ENCODE measurements at regions not wholly inside any gene's neighbourhood (a gene's known extent, or its start where the extent isn't known, plus 50 kb on each side); places are given as distances from the start of the nearest gene placed in this dataset.
"Not testable (repeated sequence)": the region's sequence is repeated elsewhere in the genome, so short reads cannot be mapped to it uniquely, and the experiment has no call there.

DNA sequence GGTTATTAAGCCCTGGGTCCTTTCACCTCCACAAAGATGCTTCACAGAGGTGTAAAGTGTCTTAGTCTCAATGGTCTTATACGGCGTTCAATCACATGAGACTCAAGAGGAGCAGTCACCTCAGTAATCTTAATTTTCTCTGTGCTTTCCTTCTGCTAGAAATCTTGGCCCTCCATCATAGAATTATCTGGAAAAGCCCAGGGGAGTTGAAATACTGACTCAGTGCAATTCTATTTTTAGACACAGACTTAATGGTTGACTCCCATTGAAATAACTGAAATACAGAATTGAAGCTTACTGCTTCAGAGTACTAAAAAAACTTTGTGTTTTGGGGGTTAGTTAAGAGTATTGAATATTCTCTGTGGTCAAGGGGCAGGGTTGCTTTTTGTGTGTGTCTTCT is 94.5 kb upstream of the IL15 start:
- no peak for DNase-seq

DNA sequence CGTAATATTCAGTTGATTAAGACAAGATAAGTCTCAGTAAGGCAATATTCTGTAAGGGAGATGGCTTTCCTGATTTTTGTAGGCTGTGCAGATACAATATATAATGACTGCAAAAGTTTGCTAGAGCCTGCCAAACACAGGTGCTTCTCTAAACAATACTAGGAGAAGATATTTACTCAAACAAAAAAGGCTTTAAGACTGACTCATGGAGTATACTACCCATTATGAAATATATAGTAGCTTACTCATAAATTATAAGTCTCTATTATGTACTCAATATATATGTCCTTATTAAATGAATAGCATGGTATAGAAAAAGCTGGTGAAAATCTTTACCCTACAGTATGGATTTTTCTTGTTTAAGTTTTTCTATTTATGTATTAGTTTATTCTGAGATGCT is 93.2 kb upstream of the IL15 start:
- DNase-seq: no peak

DNA sequence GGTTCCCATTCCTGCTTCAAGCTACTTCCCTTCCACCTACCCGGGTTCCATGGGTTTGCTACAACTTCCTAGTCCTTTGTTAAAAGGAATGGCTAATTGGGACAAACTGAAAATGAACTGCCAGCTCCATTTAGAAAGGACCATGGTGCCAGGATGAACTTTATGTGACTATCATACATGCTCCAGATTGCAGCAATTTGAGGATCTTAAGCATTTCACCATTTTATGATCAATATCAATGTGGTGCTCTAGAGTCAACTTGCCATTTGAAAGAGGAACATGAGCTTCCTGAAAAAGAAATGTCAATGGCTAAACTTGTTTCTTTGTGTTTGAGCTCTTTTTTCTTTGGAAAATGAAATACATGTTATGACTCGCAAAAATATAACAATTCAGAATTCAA is 92.7 kb upstream of the IL15 start:
- DNase-seq: no peak

DNA sequence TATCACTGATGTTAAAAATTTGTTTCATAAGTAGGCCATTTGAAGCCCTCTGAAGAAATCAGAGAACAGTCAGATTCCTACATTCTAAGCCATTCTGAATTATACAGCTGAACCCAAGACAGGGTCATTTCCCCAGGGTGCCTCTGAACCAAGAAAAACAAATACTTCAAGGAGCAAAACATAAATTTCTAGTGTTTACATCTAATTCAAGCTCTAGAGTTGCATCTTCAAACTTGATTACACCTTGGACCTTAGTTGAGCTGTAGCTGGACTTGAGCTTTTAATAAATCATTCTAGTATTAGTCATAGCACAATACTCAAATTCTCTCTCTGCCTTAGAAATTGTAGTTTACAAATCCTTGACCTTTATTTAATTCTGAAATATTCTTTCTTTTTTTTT is 87.6 kb upstream of the IL15 start:
- DNase-seq: no peak

DNA sequence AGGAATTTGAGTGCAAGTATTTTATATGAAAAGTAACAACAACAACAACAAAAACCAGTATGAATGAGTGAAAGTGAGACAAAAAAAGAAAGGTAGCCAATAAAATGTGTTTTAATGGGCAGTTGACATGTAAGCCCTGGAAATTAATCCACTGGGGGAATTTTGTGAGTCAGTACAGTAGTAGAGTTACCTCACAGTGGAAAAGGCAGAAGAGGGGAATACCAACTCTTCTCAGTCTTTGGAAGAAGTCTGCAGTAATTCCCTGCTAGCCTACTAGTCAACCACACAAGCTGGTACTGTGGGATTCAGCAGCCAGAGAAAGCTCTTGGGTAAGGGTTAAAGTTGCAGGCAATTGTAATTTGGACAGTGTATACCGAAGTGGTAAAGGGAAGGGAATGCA is 76.3 kb upstream of the IL15 start:
- DNase-seq: no peak

DNA sequence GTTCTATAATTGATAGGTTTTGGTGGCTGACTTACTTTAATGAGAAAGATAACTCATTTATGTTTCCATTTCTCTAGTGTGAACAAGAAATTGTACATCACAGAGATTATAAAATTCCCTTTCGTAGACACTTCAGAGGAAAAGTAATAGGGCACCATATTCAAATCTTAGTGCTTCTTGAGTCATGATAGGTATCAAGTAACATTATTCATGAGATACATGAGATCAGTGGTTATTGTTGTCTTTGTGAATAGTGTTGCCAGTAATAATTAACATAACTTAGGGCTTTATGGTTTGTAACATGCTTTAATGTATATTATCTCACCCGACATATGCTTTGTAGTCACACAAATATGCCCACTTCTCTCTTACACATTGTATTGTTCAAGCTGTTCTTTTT is 73.7 kb upstream of the IL15 start:
- no peak for DNase-seq

DNA sequence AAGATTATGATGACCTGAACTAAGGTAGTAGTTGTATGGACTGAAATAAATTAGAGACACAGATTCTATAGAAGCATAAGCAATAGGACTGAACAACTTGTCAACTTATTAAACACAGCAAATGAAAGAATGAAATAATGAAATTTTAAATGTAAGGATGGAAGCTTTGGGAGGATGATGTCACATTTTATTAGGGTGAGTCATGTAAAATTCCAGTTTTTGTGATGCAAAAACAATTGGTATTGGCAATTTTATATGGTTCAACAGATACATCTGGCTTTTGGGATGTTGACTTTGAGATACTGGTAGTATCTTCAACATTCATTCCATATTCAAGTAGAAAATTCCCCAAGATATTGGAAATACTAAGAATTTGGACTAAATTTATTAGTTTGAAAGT is 72.7 kb upstream of the IL15 start:
- DNase-seq: no peak

DNA sequence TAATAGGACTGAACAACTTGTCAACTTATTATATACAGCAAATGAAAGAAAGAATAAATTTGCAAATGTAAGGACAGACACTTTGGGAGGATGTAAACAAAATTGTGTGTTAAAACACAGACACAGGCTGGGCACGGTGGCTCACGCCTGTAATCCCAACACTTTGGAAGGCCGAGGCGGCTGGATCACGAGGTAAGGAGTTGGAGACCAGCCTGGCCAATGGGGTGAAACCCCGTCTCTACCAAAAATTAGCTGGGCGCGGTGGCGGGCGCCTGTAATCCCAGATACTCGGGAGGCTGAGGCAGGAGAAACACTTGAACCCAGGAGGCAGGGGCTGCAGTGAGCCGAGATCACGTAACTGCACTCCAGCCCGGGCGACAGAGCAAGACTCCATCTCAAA is 71.4 kb upstream of the IL15 start:
- not testable (repeated sequence) for DNase-seq

DNA sequence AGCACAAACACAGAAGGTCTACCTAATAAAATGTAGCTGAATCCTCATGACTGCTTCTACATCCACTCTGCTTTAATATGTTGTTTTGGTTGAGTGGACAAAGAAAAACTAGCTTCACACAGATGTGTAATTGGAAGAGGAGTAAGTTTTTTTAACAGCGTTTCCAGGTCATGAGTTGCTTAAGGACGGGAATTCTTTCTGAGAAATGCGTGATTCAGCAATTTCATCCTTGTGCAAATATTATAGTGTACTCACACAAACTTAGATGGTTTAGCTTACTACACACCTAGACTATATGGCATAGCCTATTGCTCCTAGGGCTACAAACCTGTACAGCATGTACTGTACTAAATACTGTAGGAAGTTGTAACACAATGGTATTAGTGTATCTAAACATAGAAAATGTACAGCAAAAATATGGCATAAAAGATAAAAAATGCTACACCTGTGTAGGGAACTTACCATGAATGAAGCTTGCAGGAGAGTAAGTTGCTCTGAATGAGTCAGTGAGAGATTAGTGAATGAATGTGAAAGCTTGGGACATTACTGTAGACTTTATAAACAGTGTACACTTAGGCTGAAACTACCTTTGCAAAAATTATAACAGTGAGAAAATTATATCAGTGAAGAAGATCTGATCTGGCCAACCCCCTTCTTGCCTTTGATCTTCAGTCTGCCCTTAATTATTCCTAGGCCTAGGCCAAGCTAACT is 70.8 kb upstream of the IL15 start:
- DNase-seq: no peak

DNA sequence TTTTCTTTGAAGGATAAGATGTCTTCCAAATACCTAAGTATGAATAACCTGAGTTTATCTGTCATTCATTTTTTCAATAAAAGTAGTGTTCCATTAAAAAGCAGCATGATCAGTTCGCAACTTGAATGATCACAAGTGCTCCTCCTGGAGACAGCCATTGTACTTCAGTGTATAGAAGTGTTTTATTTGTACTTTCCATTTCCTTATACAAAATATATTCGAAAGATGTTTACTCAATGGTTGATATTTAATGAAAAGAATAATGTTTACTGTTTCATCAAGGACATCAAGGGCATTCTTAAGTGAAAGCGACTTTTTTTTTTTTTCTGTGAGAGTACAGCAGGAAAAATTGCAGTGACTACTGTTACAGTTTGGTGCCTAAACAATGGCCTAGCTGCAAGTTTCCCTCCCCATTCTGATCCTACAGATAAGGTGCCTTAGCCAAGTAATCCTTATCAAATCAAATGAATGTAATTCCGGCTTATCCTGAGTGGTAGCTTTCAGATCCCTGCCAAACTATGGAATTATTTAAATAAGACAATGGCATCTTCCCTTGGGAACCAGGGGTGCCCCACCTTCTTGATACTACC is 69.0 kb upstream of the IL15 start:
- DNase-seq: no peak

DNA sequence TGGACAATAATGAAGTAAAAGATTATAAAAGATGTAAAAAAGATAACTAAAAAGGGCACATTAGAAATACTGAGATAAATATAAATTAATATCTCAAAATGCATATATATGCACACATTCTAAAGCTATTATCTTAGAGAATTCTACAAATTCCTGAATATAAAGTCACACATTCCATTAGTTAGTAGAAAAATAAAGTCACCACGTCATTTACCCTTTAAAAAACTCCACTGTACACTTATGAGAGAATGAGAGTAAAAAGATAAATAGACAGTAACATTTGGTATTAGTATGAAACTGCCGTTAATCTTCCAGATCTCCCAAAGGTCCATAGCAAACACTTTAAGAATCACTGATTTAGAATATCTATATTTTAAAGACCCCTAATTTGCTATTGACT is 67.2 kb upstream of the IL15 start:
- no peak for DNase-seq

DNA sequence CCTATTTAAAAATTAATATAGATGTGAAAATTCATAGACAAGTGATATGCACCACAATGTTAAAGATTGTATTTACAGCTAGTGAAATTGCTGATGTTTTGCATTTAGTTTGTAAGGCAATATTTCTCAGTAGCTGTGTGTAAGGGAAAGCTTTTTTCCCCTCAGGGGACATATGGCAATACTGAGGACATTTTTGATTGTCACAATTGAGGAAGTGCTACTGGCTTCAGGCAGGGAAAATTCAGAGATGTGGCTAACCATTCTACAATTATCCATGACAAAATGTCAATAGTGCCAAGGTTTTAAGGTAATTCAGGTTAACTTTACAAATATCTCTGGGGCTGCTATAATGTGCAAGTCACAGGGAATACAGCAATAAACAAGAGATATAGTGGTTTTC is 66.1 kb upstream of the IL15 start:
- no peak for DNase-seq

DNA sequence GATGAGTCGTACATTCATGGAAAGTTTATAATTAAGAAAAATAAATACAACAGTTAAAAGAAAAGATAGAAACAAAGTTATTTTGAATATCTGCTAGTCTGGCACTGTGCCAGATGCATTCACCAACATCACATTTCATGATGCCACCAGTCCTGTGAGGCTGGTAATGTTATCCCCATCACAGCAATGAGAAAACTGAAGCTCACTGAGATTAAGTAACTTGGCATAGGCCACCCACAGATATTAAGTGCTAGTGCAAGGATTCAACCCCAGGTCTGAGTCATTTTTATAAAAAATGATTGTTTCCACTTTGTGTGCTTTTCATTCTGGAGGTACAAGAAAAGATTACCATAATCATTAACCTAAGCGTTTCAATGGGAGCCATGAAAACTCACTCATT is 65.0 kb upstream of the IL15 start:
- DNase-seq: no peak

DNA sequence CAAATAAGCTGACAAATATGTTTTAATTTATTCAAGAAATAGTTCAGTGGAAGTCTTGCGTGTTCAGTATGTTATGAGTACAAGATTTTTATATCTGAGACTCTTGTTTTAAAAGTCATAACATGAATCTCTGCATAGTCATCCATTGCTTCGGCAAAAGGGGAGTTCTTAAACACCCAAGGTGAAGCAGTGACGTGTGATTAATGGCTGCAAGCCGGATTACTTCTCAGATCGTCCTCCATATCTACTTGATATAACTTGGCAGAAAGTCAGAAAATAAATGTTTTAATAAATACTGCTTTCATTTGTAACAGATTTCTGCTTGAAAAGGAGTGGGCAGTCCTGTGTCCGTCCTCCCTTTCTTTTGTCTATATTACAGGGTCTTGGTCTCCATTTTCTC is 64.6 kb upstream of the IL15 start:
- no peak for DNase-seq

DNA sequence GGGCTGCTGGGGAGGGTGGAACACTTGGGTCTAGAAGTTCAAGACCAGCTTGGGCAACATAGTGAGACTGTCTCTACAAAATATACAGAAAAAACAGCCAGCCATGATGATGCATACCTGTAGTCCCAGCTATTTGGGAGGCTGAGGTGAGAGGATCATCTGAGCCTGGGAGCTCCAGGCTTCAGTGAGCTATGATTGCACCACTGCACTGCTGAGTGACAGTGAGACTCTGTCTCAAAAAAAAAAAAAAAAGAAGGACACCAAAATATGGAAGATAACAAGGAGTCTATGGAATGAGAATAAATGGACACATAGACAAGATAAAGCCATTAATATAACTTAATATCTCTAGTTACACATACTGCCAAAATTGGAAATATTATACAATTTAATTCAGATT is 62.7 kb upstream of the IL15 start:
- no peak for DNase-seq

DNA sequence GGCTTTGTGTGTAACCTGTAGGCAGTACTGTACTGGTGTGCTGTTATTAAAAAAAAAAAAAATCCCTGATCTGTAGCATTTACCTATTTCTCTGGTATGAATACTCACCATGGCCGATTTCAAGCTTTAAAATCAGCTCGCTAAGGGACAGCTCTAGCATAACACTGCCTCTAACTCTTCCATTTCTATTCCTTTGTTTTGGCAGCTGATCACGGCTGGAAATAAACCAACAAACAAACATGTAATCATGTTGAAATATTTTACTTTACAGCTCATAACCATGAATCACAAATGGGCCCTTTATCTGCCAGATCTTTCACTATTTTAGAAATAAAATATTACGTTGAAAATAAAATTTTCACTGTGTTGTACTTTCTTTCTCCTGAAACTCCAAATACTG is 60.5 kb upstream of the IL15 start:
- no peak for DNase-seq

DNA sequence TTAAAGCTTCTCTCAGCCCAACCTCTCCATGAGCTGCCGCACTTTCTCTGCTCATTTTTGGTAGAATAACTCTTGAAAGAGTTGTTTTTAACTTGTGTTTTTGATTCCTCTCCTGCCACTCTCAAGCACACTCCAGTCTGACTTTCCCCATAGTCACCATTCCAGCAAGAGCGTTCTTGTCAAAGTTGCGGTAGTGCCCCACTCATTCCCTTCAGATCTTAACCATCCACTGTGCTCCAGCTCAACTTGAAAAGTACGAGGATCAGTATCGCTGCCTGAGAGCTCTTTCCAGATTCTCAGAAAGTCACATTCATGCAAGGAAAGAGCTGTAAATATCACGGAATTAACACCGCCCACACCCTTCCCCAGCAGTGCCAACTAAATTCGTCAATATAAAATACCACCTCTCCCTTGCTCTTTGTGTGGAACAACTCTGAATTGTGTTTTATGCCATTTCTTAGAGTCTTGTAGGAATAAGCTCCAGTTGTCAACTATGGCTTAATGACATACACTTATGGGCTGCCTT is 59.7 kb upstream of the IL15 start:
- no peak for DNase-seq

DNA sequence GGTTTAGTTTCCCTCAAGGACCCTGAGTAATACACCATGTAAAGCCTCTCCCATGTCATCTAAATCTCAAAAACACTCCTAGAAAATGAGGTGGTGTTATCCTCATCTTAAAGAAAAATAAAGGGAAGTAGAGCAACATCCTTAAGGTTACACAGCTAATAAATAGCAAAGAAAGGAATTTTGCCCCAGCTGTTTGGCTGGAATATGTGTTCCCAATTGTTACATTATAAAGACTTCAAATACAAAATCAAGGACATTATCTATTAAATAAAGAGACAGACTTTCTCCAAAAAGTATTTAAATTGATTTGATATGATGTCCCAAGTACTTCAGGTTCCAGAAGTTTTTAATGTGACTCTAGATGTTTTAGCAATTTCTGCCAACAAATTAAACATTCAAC is 57.9 kb upstream of the IL15 start:
- no peak for DNase-seq

DNA sequence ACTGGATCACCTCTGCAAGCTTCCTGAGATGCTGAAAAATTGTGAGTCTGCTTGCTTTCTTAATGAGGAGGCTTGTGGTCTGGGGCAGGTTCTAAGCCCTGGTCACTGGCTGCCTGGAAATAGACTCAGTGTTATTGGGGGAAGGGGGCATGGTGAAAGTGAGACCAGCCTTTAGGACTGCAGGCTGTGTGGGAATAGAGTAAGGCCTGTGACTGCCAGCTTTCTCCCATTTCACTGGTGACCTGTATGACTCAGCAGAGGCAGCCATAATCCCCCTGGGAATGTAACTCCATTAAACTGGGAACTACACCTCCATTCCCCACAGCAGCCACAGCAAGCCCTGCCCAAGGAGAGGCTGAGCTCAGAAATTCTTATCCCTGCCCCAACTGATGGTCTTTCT is 55.9 kb upstream of the IL15 start:
- DNase-seq: no peak

All from NCI-H1092 (cell line).